Heart right ventricle (tissue), 16 donors: ENCODE measurements at regions not wholly inside any gene's neighbourhood (a gene's known extent, or its start where the extent isn't known, plus 50 kb on each side); places are given as distances from the start of the nearest gene placed in this dataset.

Source experiments
- ATAC-seq, 8 donors: fragments of 200-7000 bp; cut with Tn5 transposase; one replicate each; pipeline ENCODE4 v1.9.1; 2020; ENCODE audit warnings: mild to moderate bottlenecking in 8 of 8, moderate library complexity in 8 of 8, moderate number of reproducible peaks in 1 of 8
- DNase-seq, 2 donors: peaks; one replicate each; pipeline ENCODE4 v3.0.0-alpha.2; 2020
- H3K27ac ChIP-seq, 10 donors: fragments of 200-600 bp; sonication (generic) in 2 of 10; one replicate each; pipeline versions ENCODE4 v1.5.0 to v1.8.0; 2020 to 2022; ENCODE audit warnings: mild to moderate bottlenecking in 3 of 10
- H3K27me3 ChIP-seq, 7 donors: fragments of 200-600 bp; one replicate each; pipeline ENCODE4 v1.8.0; 2021 to 2022; ENCODE audit warnings: mild to moderate bottlenecking in 2 of 7
- H3K36me3 ChIP-seq, 9 donors: fragments of 200-600 bp; sonication (generic) in 1 of 9; one replicate each; pipeline versions ENCODE4 v1.5.0 to v1.8.0; 2020 to 2022; ENCODE audit warnings: mild to moderate bottlenecking in 2 of 9
- H3K4me1 ChIP-seq, 9 donors: fragments of 200-600 bp; sonication (generic) in 1 of 9; one replicate each; pipeline versions ENCODE4 v1.5.0 to v1.8.0; 2020 to 2022; ENCODE audit warnings: mild to moderate bottlenecking in 4 of 9
- H3K4me3 ChIP-seq, 10 donors: fragments of 200-600 bp; sonication (generic) in 2 of 10; one replicate each; pipeline versions ENCODE4 v1.5.0 to v1.8.0; 2020 to 2022; ENCODE audit warnings: mild to moderate bottlenecking in 7 of 10, moderate library complexity in 2 of 10
- H3K9me3 ChIP-seq, 11 donors: fragments of 200-600 bp in 10 of 11; sonication (generic) in 2 of 11; one replicate each; pipeline versions ENCODE4 v1.5.0 to v1.8.0; 2013 to 2022; ENCODE audit warnings: mild to moderate bottlenecking in 2 of 11, control low read depth in 1 of 11, moderate library complexity in 1 of 11
- WGBS, 2 donors: extraction: QIAGEN DNeasy Blood & Tissue Kit; methylation state at CpG; one replicate each; pipeline ENCODE4 v1.1.7; 2013; ENCODE audit warnings: inconsistent platforms in 1 of 2; 5-methylcytosine and 5-hydroxymethylcytosine counted together
- intact Hi-C, 10 donors: fragments of 100-400 bp; cut with DNase I; formaldehyde crosslinking; loops; one replicate each; pipeline versions ENCODE4 v1.11.1 to v1.14.2; 2022
- TF ChIP-seq, protein P1 (sequence below), 9 donors: fragments of 200-600 bp; sonication (generic) in 2 of 9; IDR thresholded peaks; one replicate each; pipeline versions ENCODE4 v1.5.0 to v1.8.0; 2021 to 2022; ENCODE audit warnings: antibody characterized with exemption in 9 of 9, mild to moderate bottlenecking in 5 of 9, moderate library complexity in 1 of 9
- donor health status: Arrhythmogenic right ventricular cardiomyopathy.
- donor health status: ischemic (EF 13 %, LVEDD 7.1; RV severe dilation, severe dysfunction).
- donor health status: healthy with polysubstance abuse.
- donor health status: DM: no; HTN: yes; CAD: no.
- donor health status: DM: no; HTN: no; CAD: no.
- donor health status: ischemic (EF 25% LVEDD 6.9; RV normal size, moderate dysfunction).
- donor health status: ischemic (EF 25% LVEDD 5.7; RV mildly dilated, moderate dysfunction).
- donor health status: healthy.
- donor health status: DM: yes; HTN: yes; CAD: no.
- donor health status: Ischemic cardiomyopathy.
- donor health status: ischemic (EF 35%, LVEDD 5.7; RV mildly dilated, moderate dysfunction).
- donor health status: nonischemic (EF 11% LVEDD 7.7; RV severe dilation, severe dysfunction).
- donor health status: DM: yes; HTN: yes; CAD: no.
- donor health status: PGD.
- donor health status: ischemic (EF 29% LVEDD 5.4; RV normal size, mild dysfunction).
- donor health status: nonischemic (EF 23%, LVEDD 6.1; RV moderate dilation, normal function).

DNA sequence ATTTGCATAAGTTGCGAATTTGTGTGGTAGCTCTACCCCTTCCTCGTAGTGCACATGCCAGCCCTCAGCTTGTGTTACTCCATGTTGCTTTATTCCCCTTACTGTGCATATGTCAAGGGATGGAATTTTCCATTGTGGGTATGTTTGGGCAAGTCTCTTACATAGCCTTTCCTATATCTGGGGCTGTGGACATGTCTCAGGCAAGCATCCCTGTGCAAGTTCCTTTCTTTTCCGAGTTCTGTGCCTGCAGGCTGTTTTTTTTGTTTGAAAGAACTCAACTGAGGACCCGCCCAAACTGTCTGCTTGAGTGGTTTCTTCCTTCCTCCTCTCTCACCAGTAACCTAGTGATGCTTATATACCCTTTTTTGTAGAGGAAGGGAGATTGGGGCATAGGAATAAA lies 1739.1 kb upstream of the PIK3C3 start:
- TF ChIP-seq, protein P1, sequence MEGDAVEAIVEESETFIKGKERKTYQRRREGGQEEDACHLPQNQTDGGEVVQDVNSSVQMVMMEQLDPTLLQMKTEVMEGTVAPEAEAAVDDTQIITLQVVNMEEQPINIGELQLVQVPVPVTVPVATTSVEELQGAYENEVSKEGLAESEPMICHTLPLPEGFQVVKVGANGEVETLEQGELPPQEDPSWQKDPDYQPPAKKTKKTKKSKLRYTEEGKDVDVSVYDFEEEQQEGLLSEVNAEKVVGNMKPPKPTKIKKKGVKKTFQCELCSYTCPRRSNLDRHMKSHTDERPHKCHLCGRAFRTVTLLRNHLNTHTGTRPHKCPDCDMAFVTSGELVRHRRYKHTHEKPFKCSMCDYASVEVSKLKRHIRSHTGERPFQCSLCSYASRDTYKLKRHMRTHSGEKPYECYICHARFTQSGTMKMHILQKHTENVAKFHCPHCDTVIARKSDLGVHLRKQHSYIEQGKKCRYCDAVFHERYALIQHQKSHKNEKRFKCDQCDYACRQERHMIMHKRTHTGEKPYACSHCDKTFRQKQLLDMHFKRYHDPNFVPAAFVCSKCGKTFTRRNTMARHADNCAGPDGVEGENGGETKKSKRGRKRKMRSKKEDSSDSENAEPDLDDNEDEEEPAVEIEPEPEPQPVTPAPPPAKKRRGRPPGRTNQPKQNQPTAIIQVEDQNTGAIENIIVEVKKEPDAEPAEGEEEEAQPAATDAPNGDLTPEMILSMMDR (IDR thresholded peaks at IDR 0.05): no peak
- Histone ChIP-seq H3K4me3 (no peak overlapping the region), H3K4me1 (no peaks in the 10 kb centered on the region), H3K9me3 (no peaks in the 10 kb centered on the region), H3K27ac (no peak overlapping the region), H3K36me3 (no peaks in the 10 kb centered on the region), H3K27me3 (no peaks in the 10 kb centered on the region)
- WGBS, 2 donors: 71 to 85% methylated on average over 4 of the region's 4 CpGs
- DNase-seq (no peak), ATAC-seq (no peak)
- intact Hi-C loops: no loop called here

DNA sequence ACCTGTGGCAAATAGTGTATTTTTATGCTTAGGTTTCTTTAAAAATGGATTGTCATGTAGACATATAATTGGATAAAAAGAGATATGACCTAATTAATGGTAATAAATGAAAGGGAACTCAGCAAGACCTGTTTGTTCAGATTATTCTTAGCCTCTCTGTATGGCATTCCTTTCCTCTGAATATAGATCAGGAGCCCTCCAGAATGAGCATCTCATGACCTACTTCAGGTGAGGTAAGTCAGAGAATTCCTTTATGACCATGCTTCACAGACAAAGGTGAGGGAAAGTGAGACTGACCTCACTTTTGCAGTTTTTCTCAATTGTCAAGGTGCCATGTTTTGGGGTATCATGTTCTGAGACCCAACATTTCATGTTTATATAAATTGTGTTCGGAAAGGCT lies 1744.3 kb upstream of the PIK3C3 start:
- no peaks in the 10 kb centered on the region for H3K27me3 ChIP-seq
- H3K4me3 ChIP-seq: no peak overlapping the region
- 84 to 85% methylated on average over 1 of the region's 1 CpG for WGBS, 2 donors
- no peaks in the 10 kb centered on the region for H3K36me3 ChIP-seq
- H3K27ac ChIP-seq: no peak overlapping the region
- intact Hi-C loops: no loop called here
- H3K9me3 ChIP-seq: peaks cover 0 to 12% (median 0%) of the 10 kb centered on the region in 11 donors
- DNase-seq: no peak
- no peaks in the 10 kb centered on the region for H3K4me1 ChIP-seq
- TF ChIP-seq, protein P1 (IDR thresholded peaks at IDR 0.05): no peak
- ATAC-seq: no peak

DNA sequence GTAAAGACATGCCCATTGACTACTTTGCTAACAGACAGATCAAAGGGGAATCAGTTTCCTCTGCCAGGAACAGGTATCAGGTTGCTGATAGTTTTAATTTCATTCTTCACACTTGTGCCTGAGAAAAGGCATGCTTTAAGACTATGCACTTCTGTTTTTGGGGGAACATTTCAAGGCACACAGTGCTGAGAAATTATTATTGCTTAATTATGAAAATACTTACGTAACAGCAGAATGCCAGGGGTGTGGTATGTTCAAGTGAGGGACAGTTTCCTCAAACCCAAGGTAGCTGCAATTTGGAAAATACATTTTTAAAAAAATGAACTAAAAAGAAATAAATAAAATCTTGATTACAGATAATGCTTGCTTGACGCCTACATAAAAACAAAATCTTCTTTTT lies 1746.1 kb upstream of the PIK3C3 start:
- intact Hi-C loops: no loop called here
- 81 to 88% methylated on average over 2 of the region's 2 CpGs for WGBS, 2 donors
- ATAC-seq: no peak

DNA sequence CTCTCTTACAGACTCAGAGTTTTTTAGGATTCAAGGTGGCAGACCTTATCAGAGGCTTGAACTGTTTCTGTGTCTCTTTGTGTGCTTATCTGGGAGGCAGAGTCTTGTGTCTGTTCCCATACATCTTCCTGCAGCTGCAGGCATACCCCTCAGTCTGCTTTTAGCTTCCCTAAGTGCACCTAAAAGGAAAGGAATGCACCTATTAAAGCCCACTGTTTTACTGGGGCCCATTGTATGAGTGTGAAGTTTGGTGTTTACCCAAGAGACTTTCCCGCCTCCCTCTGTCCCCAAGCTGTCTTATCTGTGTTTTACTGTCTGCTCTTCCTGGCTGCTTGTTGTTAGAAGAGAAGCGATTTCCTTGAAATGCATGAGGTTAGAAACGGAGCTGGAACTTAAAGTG lies 1757.3 kb upstream of the PIK3C3 start:
- Histone ChIP-seq H3K4me1 (no peaks in the 10 kb centered on the region), H3K36me3 (no peaks in the 10 kb centered on the region), H3K27ac (no peak overlapping the region), H3K4me3 (no peak overlapping the region), H3K9me3 (peaks cover 0 to 25% (median 0%) of the 10 kb centered on the region in 11 donors), H3K27me3 (no peaks in the 10 kb centered on the region)
- WGBS, 2 donors: 36 to 39% methylated on average over 3 of the region's 3 CpGs
- TF ChIP-seq, protein P1 (IDR thresholded peaks at IDR 0.05): no peak
- DNase-seq (no peak), ATAC-seq (no peak)
- intact Hi-C loops: no loop called here

More for the DNA sequence above, 1746.1 kb upstream of the PIK3C3 start:
- H3K4me1 ChIP-seq: no peaks in the 10 kb centered on the region
- no peaks in the 10 kb centered on the region for H3K27me3 ChIP-seq
- H3K4me3 ChIP-seq: no peak overlapping the region
- TF ChIP-seq, protein P1 (IDR thresholded peaks at IDR 0.05): no peak
- DNase-seq: no peak
- H3K27ac ChIP-seq: no peak overlapping the region
- peaks cover 0 to 19% (median 0%) of the 10 kb centered on the region in 11 donors for H3K9me3 ChIP-seq
- H3K36me3 ChIP-seq: no peaks in the 10 kb centered on the region

DNA sequence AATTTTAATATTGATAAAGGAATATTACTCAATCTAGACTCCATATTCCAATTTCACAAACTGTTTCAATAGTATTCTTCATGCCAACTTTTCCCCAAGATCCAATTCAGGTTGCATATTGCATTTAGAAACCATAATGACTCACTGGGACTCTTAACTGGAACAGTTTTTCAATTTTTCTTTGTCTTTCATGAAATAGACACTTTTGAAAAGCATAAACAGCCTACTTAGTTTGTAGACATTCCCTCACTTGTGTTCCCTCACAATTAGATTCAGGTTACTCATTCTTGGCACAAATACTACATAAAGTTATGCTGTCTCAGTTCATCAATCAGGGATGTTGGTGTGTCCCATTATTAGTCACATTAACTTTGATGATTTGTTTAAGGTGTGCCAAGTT lies 1768.4 kb upstream of the PIK3C3 start:
- intact Hi-C loops: no loop called here
- Histone ChIP-seq H3K27ac (no peak overlapping the region), H3K9me3 (peaks cover 0 to 13% (median 0%) of the 10 kb centered on the region in 11 donors), H3K36me3 (no peaks in the 10 kb centered on the region), H3K27me3 (no peaks in the 10 kb centered on the region), H3K4me1 (no peaks in the 10 kb centered on the region), H3K4me3 (no peak overlapping the region)
- TF ChIP-seq, protein P1 (IDR thresholded peaks at IDR 0.05): no peak
- DNase-seq (no peak), ATAC-seq (no peak)
